Fibroblast of pulmonary artery (primary cell): ENCODE measurements at regions not wholly inside any gene's neighbourhood (a gene's known extent, or its start where the extent isn't known, plus 50 kb on each side); places are given as distances from the start of the nearest gene placed in this dataset.

ENCODE experiments used
- DNase-seq: peaks from one replicate; pipeline ENCODE4 v3.0.0-alpha.2; 2010; ENCODE audit warnings: low read depth
- H3K4me3 ChIP-seq: replicated peaks from 2 replicates; pipeline ENCODE4 v1.5.1; 2011; ENCODE audit warnings: low read depth, mild to moderate bottlenecking, control low read depth, low read length, moderate library complexity
- TF ChIP-seq, protein P1 (sequence below): IDR thresholded peaks from 2 replicates; pipeline ENCODE4 v1.5.1; 2011; ENCODE audit warnings: mild to moderate bottlenecking, control low read depth, low read length, inconsistent platforms; ENCODE audit errors: missing control alignments

DNA sequence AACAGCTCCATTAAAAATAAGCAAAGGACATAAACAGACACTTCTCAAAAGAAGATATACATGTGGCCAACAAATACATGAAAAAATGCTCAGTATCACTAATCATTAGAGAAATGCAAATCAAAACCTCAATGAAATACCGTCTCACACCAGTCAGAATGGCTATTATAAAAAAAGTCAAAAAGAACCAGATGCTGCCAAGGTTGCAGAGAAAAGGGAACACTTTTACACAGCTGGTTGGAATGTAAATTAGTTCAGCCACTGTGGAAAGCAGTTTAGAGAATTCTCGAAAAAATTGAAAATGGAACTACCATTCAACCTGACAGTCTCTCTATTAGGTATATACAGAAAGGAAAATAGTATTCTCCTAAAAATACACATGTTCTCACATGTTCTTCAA, 102.4 kb upstream of the FIBIN start:
- no peak overlapping the region for H3K4me3 ChIP-seq
- DNase-seq, result no peak

DNA sequence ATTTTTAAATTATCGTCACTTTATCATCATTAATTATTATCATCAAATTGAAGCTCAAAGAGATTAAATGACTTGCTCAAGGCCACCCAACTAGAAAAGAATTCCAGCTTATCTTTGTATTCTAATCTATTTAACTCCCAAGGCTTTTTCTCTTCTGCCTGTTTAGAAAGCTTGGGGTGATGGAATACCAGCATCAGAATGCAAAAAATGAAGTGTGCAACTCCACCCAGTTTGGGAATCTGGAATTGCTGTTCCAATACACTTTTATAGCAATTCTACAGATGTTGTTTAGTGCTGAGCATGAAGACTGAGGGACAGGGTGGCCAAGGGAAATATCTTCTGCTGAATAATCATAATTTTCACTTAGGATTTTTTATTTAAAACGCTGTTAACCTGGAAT, 97.2 kb upstream of the FIBIN start:
- no peak for DNase-seq
- TF ChIP-seq, protein P1, sequence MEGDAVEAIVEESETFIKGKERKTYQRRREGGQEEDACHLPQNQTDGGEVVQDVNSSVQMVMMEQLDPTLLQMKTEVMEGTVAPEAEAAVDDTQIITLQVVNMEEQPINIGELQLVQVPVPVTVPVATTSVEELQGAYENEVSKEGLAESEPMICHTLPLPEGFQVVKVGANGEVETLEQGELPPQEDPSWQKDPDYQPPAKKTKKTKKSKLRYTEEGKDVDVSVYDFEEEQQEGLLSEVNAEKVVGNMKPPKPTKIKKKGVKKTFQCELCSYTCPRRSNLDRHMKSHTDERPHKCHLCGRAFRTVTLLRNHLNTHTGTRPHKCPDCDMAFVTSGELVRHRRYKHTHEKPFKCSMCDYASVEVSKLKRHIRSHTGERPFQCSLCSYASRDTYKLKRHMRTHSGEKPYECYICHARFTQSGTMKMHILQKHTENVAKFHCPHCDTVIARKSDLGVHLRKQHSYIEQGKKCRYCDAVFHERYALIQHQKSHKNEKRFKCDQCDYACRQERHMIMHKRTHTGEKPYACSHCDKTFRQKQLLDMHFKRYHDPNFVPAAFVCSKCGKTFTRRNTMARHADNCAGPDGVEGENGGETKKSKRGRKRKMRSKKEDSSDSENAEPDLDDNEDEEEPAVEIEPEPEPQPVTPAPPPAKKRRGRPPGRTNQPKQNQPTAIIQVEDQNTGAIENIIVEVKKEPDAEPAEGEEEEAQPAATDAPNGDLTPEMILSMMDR, result no peak
- H3K4me3 ChIP-seq, result no peak overlapping the region

More for the DNA sequence above, 102.4 kb upstream of the FIBIN start:
- TF ChIP-seq, protein P1, result no peak

DNA sequence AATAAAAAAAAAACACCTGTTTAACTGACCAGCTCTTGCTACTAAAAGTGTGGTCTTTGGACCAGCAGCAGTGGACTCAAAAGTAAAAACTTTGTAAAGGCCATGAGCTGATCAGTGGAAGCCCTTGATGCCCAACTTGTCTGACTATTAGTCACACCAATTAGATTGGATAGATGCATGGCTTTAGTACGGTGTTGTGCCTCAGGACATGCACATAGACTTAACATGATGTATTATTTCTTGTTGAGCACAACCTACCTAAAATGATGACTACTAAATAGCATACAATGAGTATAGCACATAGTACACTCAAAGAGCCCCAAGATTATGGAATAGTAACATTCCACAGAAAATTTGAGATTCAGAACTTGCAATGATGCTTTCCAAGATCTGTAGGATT, 95.1 kb upstream of the FIBIN start:
- DNase-seq, result no peak
- TF ChIP-seq, protein P1, result no peak

DNA sequence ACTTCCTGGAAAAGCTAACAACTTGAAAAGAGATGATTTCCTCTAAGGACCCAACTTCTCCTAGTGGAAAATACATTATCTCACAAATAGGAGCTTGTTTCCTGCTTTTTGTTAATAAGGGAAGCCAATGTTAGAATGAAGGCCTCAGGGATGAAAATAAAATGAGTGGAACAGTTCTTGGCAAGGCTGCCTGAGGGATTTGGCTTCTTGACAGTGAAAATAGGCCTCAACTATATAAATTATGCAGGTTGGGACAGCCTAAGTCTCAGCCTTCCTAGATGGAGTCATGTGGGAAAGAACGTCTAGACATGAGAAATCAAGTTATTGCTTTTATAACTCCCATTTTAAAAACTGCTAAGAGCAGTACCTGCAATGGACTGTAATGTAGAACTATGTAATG, 92.8 kb upstream of the FIBIN start:
- H3K4me3 ChIP-seq, result no peak overlapping the region
- TF ChIP-seq, protein P1, result no peak
- DNase-seq, result peak; percentile 39

More for the DNA sequence above, 95.1 kb upstream of the FIBIN start:
- H3K4me3 ChIP-seq, result no peak overlapping the region

DNA sequence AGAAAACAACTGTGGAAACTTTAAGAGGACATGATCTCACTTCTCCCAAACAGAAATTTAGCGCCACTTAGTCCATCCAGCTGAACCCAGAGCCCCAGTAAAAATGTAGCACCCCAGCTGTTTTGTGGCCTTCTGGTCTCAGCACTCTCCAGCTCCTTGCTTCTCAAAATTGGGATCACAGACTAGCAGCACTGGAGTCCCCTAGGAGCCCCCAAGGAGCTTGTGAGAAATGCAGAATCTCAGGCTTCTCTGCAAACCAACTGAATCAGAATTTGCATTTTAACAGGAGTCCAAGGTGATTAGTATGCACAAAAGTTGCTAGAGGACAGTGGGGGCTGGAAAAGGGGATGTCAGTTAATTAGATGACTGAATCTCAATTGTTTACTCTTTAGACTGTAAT, 89.8 kb upstream of the FIBIN start:
- H3K4me3 ChIP-seq, result no peak overlapping the region
- no peak for DNase-seq
- TF ChIP-seq, protein P1, result no peak

DNA sequence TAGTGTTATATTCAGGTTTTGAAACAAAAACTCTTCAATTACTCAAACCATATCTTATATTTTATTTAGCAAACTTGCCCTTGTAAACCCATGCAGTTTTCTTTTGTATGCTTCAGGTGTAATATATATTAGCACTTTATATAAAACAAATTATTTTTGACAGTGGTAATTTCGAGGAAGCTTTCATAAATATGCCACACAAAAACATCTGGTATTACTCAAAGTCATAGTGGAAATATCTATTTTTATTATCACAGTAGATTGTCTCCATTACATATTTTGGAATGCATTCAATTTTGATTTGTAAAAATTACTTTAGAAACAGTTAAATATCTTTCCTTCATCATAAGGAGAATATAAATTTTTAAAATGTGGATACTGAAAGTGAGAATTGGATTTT, 89.1 kb upstream of the FIBIN start:
- no peak for DNase-seq
- H3K4me3 ChIP-seq, result no peak overlapping the region
- TF ChIP-seq, protein P1, result no peak

DNA sequence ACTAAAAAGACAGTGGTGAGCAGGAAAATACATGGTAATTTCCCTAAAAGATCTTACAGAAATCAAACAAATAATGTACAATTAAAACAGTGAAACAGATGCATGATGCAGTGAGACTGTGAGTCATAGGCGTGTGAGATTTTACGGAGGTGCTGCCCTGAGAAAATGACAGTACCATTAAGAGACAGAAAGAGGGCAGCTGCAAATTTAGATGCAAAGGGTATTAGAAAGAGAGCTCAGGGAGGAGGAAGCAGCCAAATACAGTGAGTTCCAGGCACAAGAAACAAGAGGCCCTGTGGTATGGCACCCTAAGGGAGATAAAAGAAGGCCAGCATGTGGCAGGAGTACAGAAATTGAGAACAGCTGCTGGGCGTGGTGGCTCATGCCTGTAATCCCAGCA, 88.5 kb upstream of the FIBIN start:
- TF ChIP-seq, protein P1, result no peak
- peak; percentile 28 for DNase-seq
- H3K4me3 ChIP-seq, result no peak overlapping the region
